Brain microvascular endothelial cell (primary cell): ENCODE measurements at regions not wholly inside any gene's neighbourhood (a gene's known extent, or its start where the extent isn't known, plus 50 kb on each side); places are given as distances from the start of the nearest gene placed in this dataset.
"Not testable (repeated sequence)": the region's sequence is repeated elsewhere in the genome, so short reads cannot be mapped to it uniquely, and the experiment has no call there.

Experiments
- DNase-seq: peaks from one replicate; pipeline ENCODE4 v3.0.0-alpha.2; 2020
- H3K27ac ChIP-seq: fragments of 250-450 bp; sonication (Bioruptor Pico); 2 replicates; pipeline ENCODE4 v1.5.1; 2020; ENCODE audit warnings: mild to moderate bottlenecking, moderate library complexity
- H3K27me3 ChIP-seq: fragments of 250-450 bp; sonication (Bioruptor Pico); replicated peaks from 2 replicates; pipeline ENCODE4 v1.5.1; 2020; ENCODE audit warnings: mild to moderate bottlenecking
- H3K36me3 ChIP-seq: fragments of 250-450 bp; sonication (Bioruptor Pico); replicated peaks from 2 replicates; pipeline ENCODE4 v1.5.1; 2020; ENCODE audit warnings: mild to moderate bottlenecking
- H3K4me3 ChIP-seq: 2 replicates; pipeline ENCODE4 v1.5.1; 2011; ENCODE audit warnings: low read depth, mild to moderate bottlenecking, control low read depth, low read length, moderate library complexity
- CTCF ChIP-seq: IDR thresholded peaks from 2 replicates; pipeline ENCODE4 v1.5.1; 2011; ENCODE audit warnings: low read depth, mild to moderate bottlenecking, moderate library complexity, low read length, control low read depth, inconsistent platforms; ENCODE audit errors: missing control alignments
- in situ Hi-C: cut with HindIII; loops from 2 replicates; pipeline ENCODE4 v1.10.0; 2017; ENCODE audit warnings: low sequenced_read_pairs, low pct_ligation_motif_present

- no peak overlapping the region for H3K27ac ChIP-seq
- H3K36me3 ChIP-seq = no peaks in the 10 kb centered on the region
- no peak for TF ChIP-seq CTCF
- DNase-seq = no peak
- H3K4me3 ChIP-seq = no peak overlapping the region
- H3K27me3 ChIP-seq = no peaks in the 10 kb centered on the region
- in situ Hi-C loops = no loop called here
Observed at GRCh38 chr5:68070591-68071281, 144.8 kb upstream of the PIK3R1 start.

- no peak overlapping the region for H3K27ac ChIP-seq
- H3K36me3 ChIP-seq = no peaks in the 10 kb centered on the region
- TF ChIP-seq CTCF = no peak
- in situ Hi-C loops = no loop called here
- no peak overlapping the region for H3K4me3 ChIP-seq
- DNase-seq = no peak
- H3K27me3 ChIP-seq = no peaks in the 10 kb centered on the region
Observed at GRCh38 chr5:68067976-68068603, 147.5 kb upstream of the PIK3R1 start.

GRCh38 chr5:68067291-68067690 is 148.3 kb upstream of the PIK3R1 start:
- no peak for DNase-seq
- H3K4me3 ChIP-seq = no peak overlapping the region
- no peaks in the 10 kb centered on the region for H3K36me3 ChIP-seq
- no peaks in the 10 kb centered on the region for H3K27me3 ChIP-seq
- H3K27ac ChIP-seq = no peak overlapping the region
- in situ Hi-C loops = no loop called here
- TF ChIP-seq CTCF = no peak

GRCh38 chr5:68066277-68066955 is 149.1 kb upstream of the PIK3R1 start:
- H3K4me3 ChIP-seq = no peak overlapping the region
- no peak for DNase-seq
- no peak overlapping the region for H3K27ac ChIP-seq
- TF ChIP-seq CTCF = no peak
- no peaks in the 10 kb centered on the region for H3K36me3 ChIP-seq
- in situ Hi-C loops = no loop called here
- no peaks in the 10 kb centered on the region for H3K27me3 ChIP-seq

GRCh38 chr5:68065321-68065720 is 150.2 kb upstream of the PIK3R1 start:
- H3K4me3 ChIP-seq, H3K36me3 ChIP-seq, in situ Hi-C loops, H3K27me3 ChIP-seq, H3K27ac ChIP-seq, DNase-seq: not testable (repeated sequence)

- in situ Hi-C loops = no loop called here
- no peak for TF ChIP-seq CTCF
- Histone ChIP-seq H3K4me3 (no peak overlapping the region), H3K27me3 (no peaks in the 10 kb centered on the region), H3K36me3 (no peaks in the 10 kb centered on the region), H3K27ac (no peak overlapping the region)
- DNase-seq = no peak
Observed at GRCh38 chr5:68060382-68060781, 155.2 kb upstream of the PIK3R1 start.
